ENCODE measurements at regions not wholly inside any gene's neighbourhood (a gene's known extent, or its start where the extent isn't known, plus 50 kb on each side); places are given as distances from the start of the nearest gene placed in this dataset.
A peak's percentile ranks its signal among the peaks of the same experiment; 100 is the strongest.
"Not testable (repeated sequence)": the region's sequence is repeated elsewhere in the genome, so short reads cannot be mapped to it uniquely, and the experiment has no call there.

- no peak for DNase-seq
Measured at GRCh38 chr2:150207979-150208378, 279.5 kb downstream of the RND3 start.

GRCh38 chr2:150204451-150204850, 283.0 kb downstream of the RND3 start:
- DNase-seq: no peak

GRCh38 chr2:150194816-150195215, 292.7 kb downstream of the RND3 start:
- not testable (repeated sequence) for DNase-seq

- no peak for DNase-seq
Measured at GRCh38 chr2:150192701-150193100, 294.8 kb downstream of the RND3 start.

GRCh38 chr2:150191349-150191748, 296.1 kb downstream of the RND3 start:
- no peak for DNase-seq

- DNase-seq: no peak
Measured at GRCh38 chr2:150190546-150190945, 296.9 kb downstream of the RND3 start.

- no peak for DNase-seq
Measured at GRCh38 chr2:150188800-150189199, 298.7 kb downstream of the RND3 start.

- no peak for DNase-seq
Measured at GRCh38 chr2:150188177-150188576, 299.3 kb downstream of the RND3 start.

GRCh38 chr2:150182566-150183235, 304.8 kb downstream of the RND3 start:
- DNase-seq: no peak

- DNase-seq: no peak
Measured at GRCh38 chr2:150178591-150178990, 308.9 kb downstream of the RND3 start.

GRCh38 chr2:150174971-150175421, 312.5 kb downstream of the RND3 start:
- DNase-seq: no peak

- DNase-seq: no peak
Measured at GRCh38 chr2:150174056-150174805, 313.2 kb downstream of the RND3 start.

GRCh38 chr2:150171065-150171548, 316.4 kb downstream of the RND3 start:
- DNase-seq: no peak

GRCh38 chr2:150169237-150169629, 318.2 kb downstream of the RND3 start:
- DNase-seq: no peak

GRCh38 chr2:150168595-150169236, 318.8 kb downstream of the RND3 start:
- DNase-seq: no peak

GRCh38 chr2:150167711-150168110, 319.8 kb downstream of the RND3 start:
- DNase-seq: peak; percentile 6

GRCh38 chr2:150166313-150167051, 321.0 kb downstream of the RND3 start:
- DNase-seq: peak; percentile 9

- DNase-seq: no peak
Measured at GRCh38 chr2:150165988-150166312, 321.5 kb downstream of the RND3 start.

GRCh38 chr2:150165442-150165841, 322.0 kb downstream of the RND3 start:
- DNase-seq: no peak

- no peak for DNase-seq
Measured at GRCh38 chr2:150162241-150162942, 325.1 kb downstream of the RND3 start.

GRCh38 chr2:150160058-150160457, 327.4 kb downstream of the RND3 start:
- DNase-seq: no peak

GRCh38 chr2:150159300-150159699, 328.2 kb downstream of the RND3 start:
- no peak for DNase-seq

- DNase-seq: no peak
Measured at GRCh38 chr2:150156876-150157275, 330.6 kb downstream of the RND3 start.

Measured in T1000 (cell line).